ENCODE measurements at regions not wholly inside any gene's neighbourhood (a gene's known extent, or its start where the extent isn't known, plus 50 kb on each side); places are given as distances from the start of the nearest gene placed in this dataset.
A peak's percentile ranks its signal among the peaks of the same experiment; 100 is the strongest.

GRCh38 chr17:14946481-14946880 is 318.6 kb downstream of the PMP22 start:
- DNase-seq (ENCODE audit: low read depth in 3 of 3), result no peak

DNA sequence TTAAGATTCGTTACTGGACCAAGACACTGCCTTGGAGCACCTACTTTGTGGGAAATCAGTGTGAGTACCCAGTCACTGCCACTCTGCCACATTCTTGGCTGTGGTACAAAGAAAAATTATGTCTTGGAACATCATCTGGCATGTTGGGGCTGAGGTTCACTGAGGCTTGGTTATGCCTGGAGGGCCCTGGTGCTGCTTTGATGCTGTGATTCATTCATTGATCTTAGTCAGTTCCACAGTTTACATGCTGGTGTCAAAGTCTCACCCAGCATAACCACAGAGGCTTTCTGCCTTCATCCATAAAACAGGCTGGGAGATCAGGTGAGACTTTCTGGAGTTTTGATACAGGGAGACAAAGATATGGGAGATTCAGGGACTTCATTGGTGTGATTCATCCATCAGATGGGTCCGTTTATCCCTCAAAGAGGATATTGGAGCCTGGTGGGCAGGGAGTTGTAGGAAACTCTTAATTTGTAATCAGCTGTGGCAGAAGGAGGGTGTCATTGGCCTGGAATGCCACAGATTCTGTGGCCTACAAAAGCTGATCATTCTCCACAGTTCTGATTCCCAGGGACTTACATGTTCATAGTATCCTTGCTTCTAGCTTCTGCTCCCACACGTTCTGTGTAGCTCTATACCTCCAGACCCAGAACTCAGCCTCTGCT is 322.5 kb downstream of the PMP22 start:
- no peak for DNase-seq (ENCODE audit: low read depth in 3 of 3)

DNA sequence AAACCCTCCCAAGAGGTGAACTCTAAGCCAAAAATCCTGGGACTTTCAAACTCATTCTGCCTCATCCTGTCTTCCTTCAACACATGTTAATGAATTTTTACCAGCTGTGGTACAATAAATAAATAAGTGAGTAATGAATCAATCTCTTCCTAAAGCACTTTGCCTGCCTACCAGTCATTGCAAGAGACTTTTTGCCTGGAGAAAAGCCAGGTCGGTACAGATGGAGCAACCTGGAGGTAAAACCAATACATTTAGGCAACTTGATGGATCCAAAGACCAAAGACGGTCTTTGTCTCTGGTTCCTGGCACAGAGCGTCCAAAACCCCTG is 324.2 kb downstream of the PMP22 start:
- DNase-seq (ENCODE audit: low read depth in 3 of 3), result no peak

DNA sequence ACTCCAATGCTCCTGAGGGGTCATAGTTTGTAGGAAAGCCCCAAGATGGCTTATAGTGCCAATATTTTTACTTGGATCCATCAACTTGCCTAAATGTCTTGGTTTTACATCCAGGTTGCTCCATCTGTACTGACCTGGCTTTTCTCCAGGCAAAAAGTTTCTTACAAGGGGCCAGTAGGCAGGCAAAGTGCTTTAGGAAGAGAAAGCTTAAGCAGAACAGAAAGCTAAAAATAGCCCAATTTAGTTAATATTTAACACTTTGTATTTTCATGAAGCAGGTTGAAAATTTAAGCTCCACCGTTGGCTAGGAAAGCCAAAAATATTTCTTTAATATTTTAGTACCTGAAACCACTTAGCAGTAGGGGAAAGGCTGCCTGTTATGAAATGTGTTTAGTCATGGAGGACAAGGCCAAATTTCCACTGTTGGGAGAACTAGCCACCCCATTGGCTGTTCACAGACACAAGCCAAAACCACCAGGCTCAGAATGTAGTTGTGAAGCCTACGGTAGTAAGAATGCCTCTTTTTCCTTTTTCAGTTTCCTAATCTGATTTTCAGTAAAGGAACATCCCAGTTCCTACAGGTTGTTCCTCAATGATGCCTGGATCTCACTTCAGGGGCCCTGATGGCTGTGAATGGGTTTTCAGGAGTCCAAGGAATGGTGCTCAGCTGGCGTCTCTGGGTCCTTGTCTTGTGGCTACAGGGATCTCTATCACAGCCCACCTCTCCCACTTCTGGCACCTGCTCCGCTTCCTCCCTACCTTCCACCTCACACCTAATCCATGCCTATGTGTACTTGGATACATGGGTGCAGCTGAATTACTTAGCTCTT is 324.8 kb downstream of the PMP22 start:
- DNase-seq (ENCODE audit: low read depth in 3 of 3), result no peak

DNA sequence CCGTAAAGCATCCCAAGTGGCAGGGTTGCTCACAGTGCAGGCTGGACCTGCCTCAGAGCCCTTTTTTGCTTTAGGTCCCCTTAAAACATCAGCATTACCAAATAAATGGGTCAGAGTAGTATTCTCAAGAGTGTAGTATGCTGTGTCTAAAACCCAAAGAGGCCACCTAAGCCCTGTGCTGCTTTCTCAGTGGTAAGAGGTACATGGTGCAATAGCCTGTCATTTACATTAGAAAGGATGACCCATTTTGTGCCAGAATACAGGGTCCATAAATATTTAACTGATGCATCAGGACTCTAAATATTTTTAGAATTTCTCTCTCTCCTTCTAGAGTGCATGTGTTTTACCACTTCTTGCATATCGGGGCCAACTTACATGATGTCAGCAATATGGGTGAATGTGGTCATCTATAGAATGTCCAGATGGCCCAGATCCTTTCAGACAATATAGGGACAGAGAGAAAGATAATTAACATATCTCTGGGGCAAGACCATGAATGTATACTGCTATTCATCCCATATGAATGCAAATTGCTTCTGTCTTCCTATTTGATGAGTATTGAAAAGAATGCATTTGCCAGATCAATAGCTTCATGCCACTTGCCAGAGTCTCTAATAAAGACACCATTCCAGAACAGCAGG is 329.2 kb downstream of the PMP22 start:
- no peak for DNase-seq (ENCODE audit: low read depth in 3 of 3)

GRCh38 chr17:14935139-14935841 is 329.8 kb downstream of the PMP22 start:
- DNase-seq (ENCODE audit: low read depth in 3 of 3), result no peak

DNA sequence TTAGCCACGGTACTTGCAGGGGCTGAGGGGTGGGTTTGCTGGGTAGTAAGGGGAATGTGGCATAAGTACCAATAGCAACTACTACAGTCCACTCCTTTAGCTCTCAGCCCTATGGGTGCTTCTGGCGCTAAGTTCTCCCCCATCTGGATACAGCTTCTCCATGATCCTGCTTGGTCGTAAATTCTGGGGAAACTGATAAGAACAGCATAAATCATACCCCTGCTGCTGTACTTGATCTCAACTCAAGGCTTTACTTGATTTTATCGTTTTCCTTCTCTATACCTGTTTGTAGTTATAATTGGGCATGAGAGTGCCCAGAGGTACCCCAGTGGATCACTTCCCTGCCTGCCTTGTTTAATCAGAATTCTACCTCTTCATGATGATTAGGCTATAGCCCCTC is 331.4 kb downstream of the PMP22 start:
- no peak for DNase-seq (ENCODE audit: low read depth in 3 of 3)

DNA sequence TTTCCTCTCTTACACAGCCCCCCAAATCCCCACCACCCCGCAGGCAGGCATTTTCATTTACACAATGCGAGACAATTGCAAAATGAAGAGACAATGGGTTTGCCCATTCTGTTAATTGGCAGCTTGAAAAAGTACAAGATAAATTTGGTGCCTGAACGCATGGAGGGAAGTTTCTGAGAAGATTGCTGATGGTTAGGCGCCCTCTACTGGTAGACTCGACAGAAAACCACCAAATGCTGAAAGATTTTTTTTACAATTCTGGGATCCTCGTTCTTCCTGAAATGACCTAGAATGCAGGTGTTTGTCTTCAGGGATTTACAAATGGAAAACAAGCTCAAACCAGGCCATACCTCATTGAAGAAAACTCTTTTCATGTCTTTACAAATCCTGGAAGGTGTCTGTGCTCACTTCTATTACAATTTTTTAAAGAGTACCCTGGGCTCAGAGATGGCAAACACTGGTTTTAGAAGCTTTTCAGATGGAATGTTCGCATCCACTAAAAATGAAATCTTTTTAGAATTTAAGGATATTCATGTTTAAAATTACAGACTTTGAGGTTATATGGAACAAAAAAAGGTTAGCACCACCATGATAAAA is 338.5 kb downstream of the PMP22 start:
- peak in 1 of 3 experiments; percentile 25 for DNase-seq (ENCODE audit: low read depth in 3 of 3)

- DNase-seq (ENCODE audit: low read depth in 3 of 3), result no peak
These were observed 339.1 kb downstream of the PMP22 start for GRCh38 chr17:14926073-14926472.

GRCh38 chr17:14925498-14925897 is 339.6 kb downstream of the PMP22 start:
- DNase-seq (ENCODE audit: low read depth in 3 of 3), result no peak

GRCh38 chr17:14923981-14924380 is 341.1 kb downstream of the PMP22 start:
- no peak for DNase-seq (ENCODE audit: low read depth in 3 of 3)

DNA sequence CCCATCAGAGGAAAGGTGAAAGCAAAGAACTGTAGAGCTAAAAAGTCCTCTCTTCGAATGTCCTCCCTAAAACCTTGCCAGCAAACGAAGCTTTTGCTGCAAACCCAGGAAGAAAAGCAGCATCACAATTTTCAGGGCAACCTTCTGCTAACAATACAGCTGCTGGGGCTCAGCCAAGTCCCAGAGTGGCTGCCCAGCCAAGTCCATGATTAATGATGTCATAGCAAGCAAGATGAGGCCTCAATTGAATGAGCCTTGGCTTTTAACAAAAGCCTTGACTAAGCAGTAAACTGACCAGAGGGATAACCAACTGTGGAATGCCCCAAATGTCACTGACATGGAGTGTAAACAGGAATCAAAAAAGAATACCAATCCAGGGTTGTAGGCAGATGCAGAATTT is 342.7 kb downstream of the PMP22 start:
- DNase-seq (ENCODE audit: low read depth in 3 of 3), result no peak

DNA sequence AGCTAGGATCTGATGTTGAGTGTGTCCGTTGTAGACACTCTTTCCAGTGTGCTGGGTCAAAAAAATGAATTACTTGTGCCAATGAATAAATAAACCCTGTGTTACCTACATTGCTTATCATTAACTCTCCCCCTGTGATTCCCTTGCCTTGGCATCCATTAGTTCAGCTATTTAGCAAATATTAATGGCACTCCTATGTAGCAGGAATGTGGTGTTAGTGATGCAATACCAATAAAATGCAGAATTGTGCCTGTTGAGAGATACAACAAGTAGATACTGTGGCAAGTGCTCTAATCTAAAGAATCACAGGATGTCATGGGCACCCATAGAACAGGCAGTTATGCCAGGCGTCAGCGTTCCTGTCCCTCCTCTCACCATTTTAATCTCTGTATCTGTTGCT is 343.2 kb downstream of the PMP22 start:
- no peak for DNase-seq (ENCODE audit: low read depth in 3 of 3)

DNA sequence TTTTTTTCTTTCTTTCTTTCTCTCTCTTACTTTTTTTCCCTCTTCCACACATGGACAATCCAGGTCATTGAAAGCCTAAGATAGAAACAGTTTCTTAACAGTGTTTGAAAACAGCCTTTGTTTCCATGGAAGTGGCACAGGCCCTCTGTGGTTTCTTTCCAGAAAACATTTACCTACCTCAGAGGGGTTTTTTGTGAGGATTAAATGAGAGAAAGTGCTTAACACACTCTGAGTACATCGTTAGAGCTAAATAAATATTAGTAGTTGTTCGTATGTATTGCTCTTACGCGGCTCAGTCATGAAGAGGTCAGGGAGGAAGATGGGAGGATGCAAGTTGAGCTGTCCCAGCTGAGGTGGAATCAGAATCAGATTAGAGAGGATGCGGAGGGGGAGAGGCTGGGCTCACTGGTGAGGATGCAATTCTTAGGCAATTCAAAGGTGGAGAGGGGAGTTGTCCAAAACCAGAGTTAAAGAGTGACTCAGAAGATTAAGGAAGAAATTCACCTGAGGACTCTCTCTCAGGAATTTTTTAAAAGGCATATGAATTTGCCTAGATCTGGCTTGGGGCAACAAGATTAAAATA is 345.4 kb downstream of the PMP22 start:
- no peak for DNase-seq (ENCODE audit: low read depth in 3 of 3)

GRCh38 chr17:14919094-14919493 is 346.0 kb downstream of the PMP22 start:
- no peak for DNase-seq (ENCODE audit: low read depth in 3 of 3)

GRCh38 chr17:14918540-14918939 is 346.6 kb downstream of the PMP22 start:
- no peak for DNase-seq (ENCODE audit: low read depth in 3 of 3)

- DNase-seq (ENCODE audit: low read depth in 3 of 3), result no peak
These were observed 354.2 kb downstream of the PMP22 start for GRCh38 chr17:14910916-14911315.

GRCh38 chr17:14904386-14904785 is 360.7 kb downstream of the PMP22 start:
- no peak for DNase-seq (ENCODE audit: low read depth in 3 of 3)

DNA sequence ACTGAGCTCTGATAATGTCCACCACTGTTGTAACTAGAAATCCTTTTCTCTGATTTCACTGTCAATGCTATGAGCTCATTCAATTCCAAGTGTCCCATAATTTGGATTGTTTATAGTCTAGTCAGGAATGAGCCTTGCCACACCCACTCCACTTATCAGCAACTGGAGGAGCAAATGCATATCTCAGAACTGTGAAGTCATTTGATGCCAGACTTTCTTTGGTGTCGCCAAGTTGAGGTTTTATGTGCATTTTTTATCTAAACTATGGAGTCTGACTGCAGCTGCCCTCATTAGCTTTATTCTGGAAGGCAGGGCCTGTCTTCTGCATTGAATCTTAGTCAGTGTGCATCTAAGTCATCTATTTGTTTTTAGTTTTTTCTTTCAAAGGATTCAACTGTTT is 361.3 kb downstream of the PMP22 start:
- DNase-seq (ENCODE audit: low read depth in 3 of 3), result no peak

DNA sequence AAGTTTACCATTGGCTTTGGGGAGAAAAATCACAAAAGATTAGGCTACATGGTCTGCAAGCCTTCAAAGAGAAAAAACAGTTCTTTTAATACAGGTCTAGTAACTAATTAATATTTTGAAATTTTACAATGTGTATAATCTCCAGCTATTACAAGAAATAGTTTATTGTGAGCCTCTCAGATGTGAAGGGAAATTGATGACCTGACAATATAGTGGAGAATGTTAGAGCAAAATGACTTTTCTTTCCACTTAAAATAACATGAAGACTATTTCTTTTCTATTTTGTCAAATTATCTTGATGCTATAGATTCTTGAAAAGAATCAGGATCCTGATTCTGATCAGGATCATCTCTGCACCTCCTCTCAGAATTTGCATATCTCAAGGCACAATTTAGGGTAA is 362.3 kb downstream of the PMP22 start:
- no peak for DNase-seq (ENCODE audit: low read depth in 3 of 3)

GRCh38 chr17:14902297-14902696 is 362.8 kb downstream of the PMP22 start:
- no peak for DNase-seq (ENCODE audit: low read depth in 3 of 3)

- DNase-seq (ENCODE audit: low read depth in 3 of 3), result no peak
These were observed 363.8 kb downstream of the PMP22 start for GRCh38 chr17:14901376-14901775.
